Neural cell (in vitro differentiated cells): ENCODE measurements at regions not wholly inside any gene's neighbourhood (a gene's known extent, or its start where the extent isn't known, plus 50 kb on each side); places are given as distances from the start of the nearest gene placed in this dataset.

Source experiments
- H2AFZ ChIP-seq: fragments of 200-600, 300-800 bp; sonication (generic), shearing (Covaris generic); 2 replicates; pipeline ENCODE4 v1.6.0; 2014; ENCODE audit warnings: low read depth, mild to moderate bottlenecking, antibody characterized with exemption, low read length, moderate library complexity
- H3F3A ChIP-seq: fragments of 200-600 bp; shearing (Covaris generic); 2 replicates; pipeline ENCODE4 v1.6.1; 2016; ENCODE audit warnings: mild to moderate bottlenecking, moderate library complexity, mixed read lengths, antibody characterized with exemption, low read length; ENCODE audit not compliant: insufficient read depth, poor library complexity, severe bottlenecking
- H3K27ac ChIP-seq: fragments of 200-600, 300-800 bp; sonication (generic), shearing (Covaris generic); 2 replicates; pipeline ENCODE4 v1.5.1; 2014; ENCODE audit warnings: mild to moderate bottlenecking, low read length, moderate library complexity
- H3K27me3 ChIP-seq: fragments of 300-800, 200-600 bp; sonication (generic), shearing (Covaris generic); 2 replicates; pipeline ENCODE4 v1.6.0; 2014; ENCODE audit warnings: mild to moderate bottlenecking, low read depth, low read length, moderate library complexity; ENCODE audit not compliant: insufficient read depth
- H3K36me3 ChIP-seq: fragments of 300-800, 200-600 bp; sonication (generic), shearing (Covaris generic); 2 replicates; pipeline ENCODE4 v1.5.1; 2014; ENCODE audit warnings: mild to moderate bottlenecking, antibody characterized with exemption, low read length, moderate library complexity; ENCODE audit not compliant: insufficient read depth
- H3K4me2 ChIP-seq: fragments of 300-800, 200-600 bp; sonication (generic), shearing (Covaris generic); 2 replicates; pipeline ENCODE4 v1.6.0; 2014; ENCODE audit warnings: mild to moderate bottlenecking, low read length
- H3K4me3 ChIP-seq: fragments of 300-800, 200-600 bp; sonication (generic), shearing (Covaris generic); 2 replicates; pipeline ENCODE4 v1.5.1; 2014; ENCODE audit warnings: mild to moderate bottlenecking, low read length, moderate library complexity
- H3K79me2 ChIP-seq: fragments of 200-600 bp; shearing (Covaris generic); replicated peaks from 2 replicates; pipeline ENCODE4 v1.6.0; 2014; ENCODE audit warnings: mild to moderate bottlenecking, low read length, moderate library complexity; ENCODE audit not compliant: insufficient read depth
- H3K9ac ChIP-seq: fragments of 300-800, 200-600 bp; sonication (generic), shearing (Covaris generic); 2 replicates; pipeline ENCODE4 v1.6.1; 2016; ENCODE audit warnings: mild to moderate bottlenecking, low read length, mixed read lengths
- H3K9me2 ChIP-seq: fragments of 200-600 bp; shearing (Covaris generic); 2 replicates; pipeline ENCODE4 v1.6.1; 2016; ENCODE audit warnings: mild to moderate bottlenecking, low read length, mixed read lengths; ENCODE audit not compliant: insufficient read depth
- H3K9me3 ChIP-seq: fragments of 200-600, 300-800 bp; sonication (generic), shearing (Covaris generic); 2 replicates; pipeline ENCODE4 v1.6.1; 2016; ENCODE audit warnings: mild to moderate bottlenecking, mixed run types, low read length, moderate library complexity, mixed read lengths
- H4K20me1 ChIP-seq: fragments of 200-600 bp; shearing (Covaris generic); 2 replicates; pipeline ENCODE4 v1.6.1; 2016; ENCODE audit warnings: mild to moderate bottlenecking, mixed run types; ENCODE audit not compliant: insufficient read depth
- CTCF ChIP-seq: fragments of 450-650 bp; IDR thresholded peaks from 2 replicates; pipeline ENCODE4 v1.5.1; 2014; ENCODE audit warnings: antibody characterized with exemption, mild to moderate bottlenecking, moderate library complexity; ENCODE audit not compliant: poor library complexity, severe bottlenecking
- EP300 ChIP-seq: fragments of 450-650 bp; conservative IDR thresholded peaks from 2 replicates; pipeline ENCODE4 v1.6.1; 2014; ENCODE audit warnings: antibody characterized with exemption, mild to moderate bottlenecking, moderate library complexity; ENCODE audit not compliant: poor library complexity, severe bottlenecking
- MXI1 ChIP-seq: fragments of 450-650 bp; conservative IDR thresholded peaks from 2 replicates; pipeline ENCODE4 v1.6.1; 2014; ENCODE audit warnings: antibody characterized with exemption, mild to moderate bottlenecking; ENCODE audit not compliant: poor library complexity, severe bottlenecking
- POLR2AphosphoS5 ChIP-seq: IDR thresholded peaks from 2 replicates; pipeline ENCODE4 v1.6.1; 2012

- Histone ChIP-seq H3K27me3 (no peaks in the 10 kb centered on the region), H3K79me2 (no peaks in the 10 kb centered on the region), H3K4me3 (no peak overlapping the region), H3K27ac (no peak overlapping the region), H4K20me1 (no peaks in the 10 kb centered on the region), H3F3A (no peaks in the 10 kb centered on the region), H3K9me2 (no peaks in the 10 kb centered on the region), H3K9ac (no peak overlapping the region), H3K4me2 (no peak overlapping the region), H2AFZ (no peak overlapping the region), H3K36me3 (no peaks in the 10 kb centered on the region), H3K9me3 (peaks cover 2% of the 10 kb centered on the region)
- TF ChIP-seq CTCF: no peak
Observed at GRCh38 chr2:120604767-120605166, 130.9 kb upstream of the GLI2 start.

GRCh38 chr2:120605231-120605935 lies 130.3 kb upstream of the GLI2 start:
- Histone ChIP-seq H4K20me1 (no peaks in the 10 kb centered on the region), H3K79me2 (no peaks in the 10 kb centered on the region), H3K27ac (no peak overlapping the region)

GRCh38 chr2:120606280-120606679 lies 129.4 kb upstream of the GLI2 start:
- Histone ChIP-seq H3K4me3 (no peak overlapping the region), H3K9me2 (no peaks in the 10 kb centered on the region), H3F3A (no peaks in the 10 kb centered on the region), H3K4me2 (no peak overlapping the region), H2AFZ (no peak overlapping the region), H3K27me3 (no peaks in the 10 kb centered on the region), H3K27ac (no peak overlapping the region), H3K36me3 (no peaks in the 10 kb centered on the region), H3K9me3 (no peaks in the 10 kb centered on the region), H3K79me2 (no peaks in the 10 kb centered on the region), H3K9ac (no peak overlapping the region), H4K20me1 (no peaks in the 10 kb centered on the region)
- TF ChIP-seq POLR2AphosphoS5 (no peak), MXI1 (no peak), EP300 (no peak), CTCF (no peak)

More at GRCh38 chr2:120605231-120605935, 130.3 kb upstream of the GLI2 start:
- H3K9me3 ChIP-seq: no peaks in the 10 kb centered on the region
- H3K4me3 ChIP-seq: no peak overlapping the region
- no peak for TF ChIP-seq MXI1
- H3K4me2 ChIP-seq: no peak overlapping the region
- no peaks in the 10 kb centered on the region for H3K9me2 ChIP-seq
- H3F3A ChIP-seq: no peaks in the 10 kb centered on the region
- H3K36me3 ChIP-seq: no peaks in the 10 kb centered on the region
- H3K27me3 ChIP-seq: no peaks in the 10 kb centered on the region
- H2AFZ ChIP-seq: no peak overlapping the region
- no peak overlapping the region for H3K9ac ChIP-seq
